ENCODE measurements at regions not wholly inside any gene's neighbourhood (a gene's known extent, or its start where the extent isn't known, plus 50 kb on each side); places are given as distances from the start of the nearest gene placed in this dataset.
"Not testable (repeated sequence)": the region's sequence is repeated elsewhere in the genome, so short reads cannot be mapped to it uniquely, and the experiment has no call there.

DNA sequence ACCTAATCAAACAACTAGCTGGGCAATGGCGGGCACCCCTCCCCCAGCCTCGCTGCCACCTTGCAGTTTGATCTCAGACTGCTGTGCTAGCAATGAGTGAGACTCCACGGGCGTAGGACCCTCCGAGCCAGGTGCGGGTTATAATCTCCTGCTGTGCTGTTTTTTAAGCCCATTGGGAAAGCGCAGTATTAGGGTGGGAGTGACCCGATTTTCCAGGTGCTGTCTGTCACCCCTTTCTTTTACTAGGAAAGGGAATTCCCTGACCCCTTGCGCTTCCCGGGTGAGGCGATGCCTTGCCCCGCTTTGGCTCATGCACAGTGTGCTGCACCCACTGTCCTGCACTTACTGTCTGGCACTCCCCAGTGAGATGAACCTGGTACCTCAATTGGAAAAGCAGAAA, 163.3 kb upstream of the GHR start:
- H3K27ac Mint-ChIP-seq, H3K9me3 Mint-ChIP-seq, H3K36me3 Mint-ChIP-seq, H3K4me1 Mint-ChIP-seq, H3K27me3 Mint-ChIP-seq, H3K4me3 Mint-ChIP-seq: not testable (repeated sequence)

DNA sequence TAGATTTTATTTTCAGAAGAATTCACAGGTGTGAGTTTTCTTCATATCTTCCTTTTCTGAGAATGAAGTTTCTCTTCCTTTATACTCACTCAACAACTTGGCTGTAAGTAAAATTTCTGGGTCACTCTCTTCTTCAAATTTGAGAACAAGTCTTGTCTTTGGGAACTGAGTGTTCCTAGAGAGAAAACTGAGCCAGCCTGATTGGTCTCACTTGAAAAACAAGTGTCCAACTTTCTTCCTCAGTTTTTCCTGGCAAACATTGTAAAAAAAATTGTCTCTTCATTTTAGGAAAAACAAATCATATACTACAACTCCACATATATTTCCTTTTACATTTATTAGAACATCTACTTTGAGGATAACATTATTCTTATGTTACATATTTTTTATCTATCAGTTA, 156.1 kb upstream of the GHR start:
- H3K9me3 Mint-ChIP-seq, result no peaks in the 10 kb centered on the region
- no peak overlapping the region for H3K27ac Mint-ChIP-seq
- H3K27me3 Mint-ChIP-seq, result peaks cover 2% of the 10 kb centered on the region
- H3K4me3 Mint-ChIP-seq, result no peak overlapping the region
- no peaks in the 10 kb centered on the region for H3K36me3 Mint-ChIP-seq
- no peaks in the 10 kb centered on the region for H3K4me1 Mint-ChIP-seq

DNA sequence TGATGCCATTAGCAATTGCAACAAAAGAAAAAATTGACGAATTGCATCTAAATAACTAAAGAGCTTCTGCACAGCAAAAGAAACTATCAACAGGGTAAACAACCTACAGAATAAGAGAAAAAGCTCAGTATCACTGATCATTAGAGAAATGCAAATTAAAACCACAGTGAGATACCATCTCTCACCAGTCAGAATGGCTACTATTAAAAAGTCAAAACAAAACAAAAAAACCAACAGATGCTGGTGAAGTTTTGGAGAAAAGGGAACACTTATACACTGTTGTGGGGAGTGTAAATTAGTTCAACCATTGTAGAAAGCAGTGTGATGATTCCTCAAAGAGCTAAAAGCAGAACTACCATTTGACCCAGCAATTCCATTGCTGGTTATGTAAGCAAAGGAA, 155.1 kb upstream of the GHR start:
- H3K4me3 Mint-ChIP-seq, H3K27me3 Mint-ChIP-seq, H3K4me1 Mint-ChIP-seq, H3K27ac Mint-ChIP-seq, H3K36me3 Mint-ChIP-seq, H3K9me3 Mint-ChIP-seq: not testable (repeated sequence)

DNA sequence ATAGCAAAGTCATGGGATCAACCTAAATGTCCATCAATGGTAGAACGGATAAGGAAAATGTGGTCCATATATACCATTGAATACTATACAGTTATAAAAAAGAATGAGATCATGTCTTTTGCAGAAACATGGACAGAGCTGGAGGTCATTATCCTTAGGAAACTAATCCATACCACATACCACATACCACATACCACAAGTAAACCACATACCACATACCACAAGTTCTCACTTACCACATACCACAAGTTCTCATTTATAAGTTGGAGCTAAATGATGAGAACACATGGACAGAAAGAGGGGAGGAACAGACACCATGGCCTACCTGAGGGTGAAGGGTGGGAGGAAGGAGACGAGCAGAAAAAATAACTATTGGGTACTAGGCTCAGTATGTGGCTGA, 154.6 kb upstream of the GHR start:
- no peaks in the 10 kb centered on the region for H3K4me1 Mint-ChIP-seq
- no peak overlapping the region for H3K4me3 Mint-ChIP-seq
- no peaks in the 10 kb centered on the region for H3K36me3 Mint-ChIP-seq
- H3K27me3 Mint-ChIP-seq, result peaks cover 2% of the 10 kb centered on the region
- no peaks in the 10 kb centered on the region for H3K9me3 Mint-ChIP-seq
- H3K27ac Mint-ChIP-seq, result no peak overlapping the region

DNA sequence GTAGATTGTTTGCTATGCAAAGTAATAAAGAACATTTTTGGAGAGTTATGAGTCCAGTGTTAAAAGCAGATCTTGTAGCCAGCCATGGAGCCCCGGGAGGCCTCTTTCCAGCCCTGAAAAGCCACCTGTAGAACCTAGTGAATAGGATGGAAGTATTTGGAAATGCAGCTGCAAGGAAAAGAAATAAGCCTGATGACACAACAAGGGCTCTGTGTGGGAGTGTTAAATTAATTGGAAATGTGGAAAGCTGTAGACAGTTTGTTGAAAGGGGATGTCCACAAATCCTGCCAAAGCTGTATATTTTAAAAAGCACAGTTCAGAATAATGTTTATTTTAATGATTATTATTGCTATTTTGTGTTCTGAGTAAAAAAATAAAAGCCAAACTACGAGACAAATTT, 152.5 kb upstream of the GHR start:
- no peaks in the 10 kb centered on the region for H3K4me1 Mint-ChIP-seq
- H3K9me3 Mint-ChIP-seq, result no peaks in the 10 kb centered on the region
- peaks cover 2% of the 10 kb centered on the region for H3K27me3 Mint-ChIP-seq
- no peak overlapping the region for H3K4me3 Mint-ChIP-seq
- no peak overlapping the region for H3K27ac Mint-ChIP-seq
- H3K36me3 Mint-ChIP-seq, result no peaks in the 10 kb centered on the region

DNA sequence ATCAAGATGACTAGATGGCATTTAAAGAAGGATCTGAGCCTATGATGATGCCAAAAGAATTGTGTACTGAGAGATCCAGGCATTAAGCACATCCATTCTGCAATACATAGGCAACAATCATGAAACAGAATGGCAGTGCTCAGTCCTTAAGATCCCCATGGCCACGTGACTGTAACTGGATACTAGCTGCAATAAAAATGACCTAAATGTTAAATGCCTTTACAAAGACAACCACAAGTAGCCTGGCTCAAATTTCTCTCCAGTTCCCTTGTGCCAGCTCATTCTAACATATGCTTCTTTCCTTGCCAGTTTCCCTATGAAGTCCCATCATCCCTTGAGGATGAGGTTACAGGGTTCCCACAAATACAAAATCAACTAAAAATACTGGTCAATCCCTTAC, 148.3 kb upstream of the GHR start:
- Mint-ChIP-seq H3K27ac (no peak overlapping the region), H3K4me3 (no peak overlapping the region), H3K36me3 (no peaks in the 10 kb centered on the region), H3K4me1 (no peaks in the 10 kb centered on the region), H3K9me3 (peaks cover 6% of the 10 kb centered on the region), H3K27me3 (peaks cover 2% of the 10 kb centered on the region)

DNA sequence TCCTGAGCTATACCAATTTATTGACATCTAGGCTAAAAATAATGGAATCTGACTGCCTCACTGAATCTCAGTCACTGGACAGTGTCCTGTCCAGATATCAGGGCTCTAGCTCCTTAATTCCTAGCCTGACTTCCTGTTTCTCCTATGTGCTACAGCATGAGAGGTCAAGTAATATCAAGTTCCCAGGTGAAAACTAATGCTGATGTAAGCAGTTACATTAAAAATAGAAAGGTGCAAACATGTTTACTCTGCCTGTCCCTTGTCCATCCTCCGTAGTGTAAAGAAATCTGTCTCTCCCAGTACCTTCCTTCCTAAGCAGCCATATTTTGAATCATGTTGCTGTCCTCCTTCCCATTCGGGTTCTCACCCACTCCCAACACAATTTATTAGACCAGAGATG, 145.9 kb upstream of the GHR start:
- peaks cover 2% of the 10 kb centered on the region for H3K27me3 Mint-ChIP-seq
- no peaks in the 10 kb centered on the region for H3K4me1 Mint-ChIP-seq
- no peak overlapping the region for H3K27ac Mint-ChIP-seq
- peaks cover 6% of the 10 kb centered on the region for H3K9me3 Mint-ChIP-seq
- H3K4me3 Mint-ChIP-seq, result no peak overlapping the region
- H3K36me3 Mint-ChIP-seq, result no peaks in the 10 kb centered on the region

DNA sequence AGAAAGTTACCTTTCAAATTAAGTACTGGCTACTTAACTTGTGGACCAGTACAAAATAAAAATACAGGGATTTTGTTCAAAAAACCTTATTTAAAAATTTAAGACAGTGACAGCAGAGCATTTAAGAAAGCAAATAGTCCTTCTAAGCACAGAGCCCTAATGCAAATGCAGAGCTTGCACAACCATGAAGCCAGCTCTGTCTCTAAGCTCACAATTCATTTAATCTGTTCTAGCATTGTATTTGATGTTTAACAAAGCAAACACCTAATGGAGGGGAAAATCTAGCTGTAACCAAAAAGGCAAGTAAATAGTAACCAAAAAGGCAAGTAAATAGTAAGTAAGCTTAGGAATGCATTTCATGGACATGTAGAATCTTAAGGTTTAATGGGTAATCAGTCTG, 138.7 kb upstream of the GHR start:
- Mint-ChIP-seq H3K9me3 (no peaks in the 10 kb centered on the region), H3K27me3 (peaks cover 2% of the 10 kb centered on the region), H3K4me3 (no peak overlapping the region), H3K27ac (no peak overlapping the region), H3K4me1 (no peaks in the 10 kb centered on the region), H3K36me3 (no peaks in the 10 kb centered on the region)

DNA sequence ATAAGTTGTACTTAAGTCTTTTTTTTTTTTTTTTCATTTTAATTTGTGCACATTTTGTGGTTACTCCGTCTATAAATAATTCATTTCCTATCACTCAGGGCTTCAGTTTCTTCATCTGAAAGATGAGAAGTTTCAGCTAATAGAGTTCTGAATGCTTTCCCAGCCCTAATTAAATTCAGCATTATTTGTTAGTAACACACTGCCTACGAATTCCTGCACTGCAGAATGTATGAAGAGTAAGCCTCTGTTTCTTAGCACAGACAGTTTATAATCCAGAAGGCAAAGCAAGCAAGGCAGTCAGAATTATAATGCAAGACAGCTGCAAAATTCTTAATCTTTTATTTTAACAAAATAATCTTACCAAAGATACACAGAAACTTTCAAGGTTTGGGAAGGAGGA, 138.0 kb upstream of the GHR start:
- Mint-ChIP-seq H3K27me3 (peaks cover 2% of the 10 kb centered on the region), H3K36me3 (no peaks in the 10 kb centered on the region), H3K4me1 (no peaks in the 10 kb centered on the region), H3K4me3 (no peak overlapping the region), H3K27ac (no peak overlapping the region), H3K9me3 (no peaks in the 10 kb centered on the region)

DNA sequence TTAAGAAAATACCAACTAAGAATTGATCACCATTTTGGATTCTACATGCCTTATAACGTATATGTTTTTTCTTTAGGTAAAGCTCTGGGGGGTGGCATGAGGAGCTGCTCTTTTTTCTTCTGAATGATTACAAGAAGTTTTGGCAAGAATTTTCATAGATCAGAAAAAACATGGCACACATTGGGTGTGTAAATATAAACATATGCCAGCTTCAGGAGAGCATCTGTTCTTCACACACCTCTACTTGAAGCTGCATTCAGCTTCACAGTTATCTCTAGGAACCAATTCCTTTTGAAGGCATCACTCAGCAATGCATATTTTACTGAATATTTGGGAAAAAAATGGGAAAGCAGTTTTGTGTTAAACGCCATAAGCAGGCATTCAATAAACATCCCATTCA, 122.7 kb upstream of the GHR start:
- Mint-ChIP-seq H3K36me3 (no peaks in the 10 kb centered on the region), H3K9me3 (no peaks in the 10 kb centered on the region)

DNA sequence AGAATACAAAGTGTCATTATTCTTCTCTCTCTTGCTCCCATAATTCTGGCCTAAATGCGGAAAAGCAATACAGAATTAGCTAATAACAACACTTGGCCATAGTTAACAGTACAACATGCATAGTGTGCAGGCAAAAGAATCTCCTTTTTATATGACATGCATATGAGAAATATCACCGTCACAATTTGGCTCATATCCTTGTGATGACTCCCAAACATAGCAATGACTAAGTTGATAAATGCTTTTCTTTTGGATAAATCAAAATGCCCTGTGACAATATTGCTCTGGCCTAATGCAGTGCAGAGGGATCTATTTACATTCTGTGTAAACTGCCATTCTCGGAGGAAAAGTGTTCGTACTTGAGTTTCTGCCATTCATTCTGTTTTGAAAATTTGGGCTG, 121.9 kb upstream of the GHR start:
- no peaks in the 10 kb centered on the region for H3K4me1 Mint-ChIP-seq
- no peaks in the 10 kb centered on the region for H3K27me3 Mint-ChIP-seq
- H3K36me3 Mint-ChIP-seq, result no peaks in the 10 kb centered on the region
- no peaks in the 10 kb centered on the region for H3K9me3 Mint-ChIP-seq
- H3K4me3 Mint-ChIP-seq, result no peak overlapping the region
- no peak overlapping the region for H3K27ac Mint-ChIP-seq

More for the DNA sequence above, 122.7 kb upstream of the GHR start:
- Mint-ChIP-seq H3K4me3 (no peak overlapping the region), H3K27ac (no peak overlapping the region), H3K4me1 (no peaks in the 10 kb centered on the region), H3K27me3 (no peaks in the 10 kb centered on the region)

DNA sequence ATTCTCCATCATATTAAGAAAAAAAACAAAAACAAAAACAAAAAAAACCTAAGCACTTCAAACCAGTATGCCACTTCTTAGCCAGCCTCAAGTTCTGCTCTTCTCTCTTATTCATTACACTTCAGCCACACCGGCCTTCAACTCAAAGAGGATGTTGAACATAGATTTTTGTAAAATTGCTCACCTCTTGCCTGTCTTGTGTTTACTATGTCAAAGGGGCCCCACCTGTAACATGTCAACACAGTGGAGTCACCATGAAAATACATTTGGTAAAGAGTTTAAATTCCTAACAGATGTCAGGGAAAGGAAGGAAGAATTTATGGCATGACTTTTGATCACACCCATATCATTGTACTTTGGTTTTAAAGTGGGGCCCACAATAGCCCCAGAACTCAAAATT, 121.1 kb upstream of the GHR start:
- Mint-ChIP-seq H3K36me3 (no peaks in the 10 kb centered on the region), H3K27me3 (no peaks in the 10 kb centered on the region), H3K4me3 (no peak overlapping the region), H3K27ac (no peak overlapping the region), H3K9me3 (no peaks in the 10 kb centered on the region), H3K4me1 (no peaks in the 10 kb centered on the region)

DNA sequence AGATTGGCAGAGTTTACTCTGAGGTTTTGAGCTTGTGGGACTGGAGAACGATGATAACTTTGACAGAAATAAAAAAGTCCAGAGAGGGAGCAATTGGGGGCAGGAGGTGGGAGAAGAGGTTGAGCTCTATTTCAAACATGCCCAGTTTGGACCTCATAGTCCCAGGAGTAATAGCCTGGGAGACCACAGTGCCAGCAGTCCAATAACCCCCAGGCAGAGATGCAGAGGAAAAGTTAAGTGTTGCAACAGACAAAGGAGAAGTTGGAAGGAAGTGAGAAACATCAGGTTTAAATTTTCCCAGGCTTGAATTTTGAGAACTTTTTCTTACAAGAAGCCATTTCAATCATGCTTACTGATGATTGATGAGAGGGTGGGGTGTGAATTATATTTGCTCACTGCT, 117.0 kb upstream of the GHR start:
- Mint-ChIP-seq H3K27me3 (no peaks in the 10 kb centered on the region), H3K27ac (no peak overlapping the region), H3K9me3 (no peaks in the 10 kb centered on the region), H3K4me1 (no peaks in the 10 kb centered on the region), H3K4me3 (no peak overlapping the region), H3K36me3 (no peaks in the 10 kb centered on the region)

DNA sequence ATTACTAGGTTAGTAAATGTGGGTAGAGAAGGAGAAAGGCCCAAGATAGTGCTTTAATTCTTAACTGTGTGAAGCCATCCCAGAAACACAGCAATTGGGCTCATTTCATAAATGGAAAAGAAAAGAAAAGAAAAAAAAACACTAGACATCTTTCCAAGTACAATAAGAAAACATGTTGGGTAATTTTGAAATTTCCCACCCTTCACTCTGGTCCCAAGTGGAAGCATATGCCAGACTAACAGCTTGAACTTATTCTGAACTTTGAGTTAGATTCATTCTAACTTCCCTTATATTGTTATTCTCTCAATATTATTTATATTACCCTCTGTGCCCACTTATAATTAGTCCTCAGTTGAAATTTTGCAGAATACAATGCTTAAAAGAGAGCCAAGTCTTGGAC, 113.4 kb upstream of the GHR start:
- no peaks in the 10 kb centered on the region for H3K9me3 Mint-ChIP-seq

DNA sequence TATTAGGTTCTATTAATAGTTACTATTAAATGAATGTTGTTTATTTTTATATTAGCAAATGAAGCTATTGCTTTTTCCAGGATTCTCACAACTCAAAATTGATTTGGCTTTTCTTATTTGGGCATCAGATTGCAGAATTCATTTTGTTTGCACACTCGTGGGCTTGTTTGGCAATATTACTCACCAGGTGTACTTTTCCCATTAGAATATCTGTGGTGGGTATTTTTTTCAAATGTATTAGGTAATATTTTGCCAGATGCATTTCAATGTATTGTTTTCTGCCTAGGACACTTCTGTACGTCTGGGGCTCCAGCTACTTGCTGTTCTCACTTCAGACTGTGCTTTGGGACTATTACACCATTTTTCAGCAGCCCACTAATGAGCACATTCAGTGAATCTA, 108.0 kb upstream of the GHR start:
- Mint-ChIP-seq H3K36me3 (peaks cover 3% of the 10 kb centered on the region), H3K27ac (no peak overlapping the region), H3K9me3 (peaks cover 20% of the 10 kb centered on the region), H3K27me3 (no peaks in the 10 kb centered on the region), H3K4me3 (no peak overlapping the region), H3K4me1 (no peaks in the 10 kb centered on the region)

More for the DNA sequence above, 113.4 kb upstream of the GHR start:
- Mint-ChIP-seq H3K4me3 (no peak overlapping the region), H3K27me3 (no peaks in the 10 kb centered on the region), H3K4me1 (no peaks in the 10 kb centered on the region), H3K27ac (no peak overlapping the region), H3K36me3 (no peaks in the 10 kb centered on the region)

DNA sequence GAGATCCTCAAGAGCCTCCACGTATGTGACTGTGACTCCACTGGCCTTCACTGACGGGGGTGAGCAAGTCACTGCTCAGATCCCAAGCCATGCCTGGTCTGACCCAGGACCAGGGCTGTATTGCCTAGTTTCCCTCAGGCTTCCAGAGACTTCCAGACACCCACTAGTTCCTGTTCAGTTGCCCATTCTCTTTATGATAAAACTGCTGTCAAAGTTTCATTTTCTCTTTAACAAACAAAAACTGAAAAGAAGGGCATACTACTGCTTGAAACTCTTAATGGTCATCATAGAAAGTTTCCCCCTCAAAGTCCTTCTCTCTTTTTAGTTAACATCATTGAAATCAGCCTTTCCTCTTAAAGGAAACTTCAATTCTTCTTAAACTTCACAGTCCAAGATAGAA, 105.7 kb upstream of the GHR start:
- peaks cover 1% of the 10 kb centered on the region for H3K27me3 Mint-ChIP-seq
- no peak overlapping the region for H3K4me3 Mint-ChIP-seq
- H3K36me3 Mint-ChIP-seq, result peaks cover 3% of the 10 kb centered on the region
- peaks cover 20% of the 10 kb centered on the region for H3K9me3 Mint-ChIP-seq
- no peak overlapping the region for H3K27ac Mint-ChIP-seq
- H3K4me1 Mint-ChIP-seq, result no peaks in the 10 kb centered on the region

DNA sequence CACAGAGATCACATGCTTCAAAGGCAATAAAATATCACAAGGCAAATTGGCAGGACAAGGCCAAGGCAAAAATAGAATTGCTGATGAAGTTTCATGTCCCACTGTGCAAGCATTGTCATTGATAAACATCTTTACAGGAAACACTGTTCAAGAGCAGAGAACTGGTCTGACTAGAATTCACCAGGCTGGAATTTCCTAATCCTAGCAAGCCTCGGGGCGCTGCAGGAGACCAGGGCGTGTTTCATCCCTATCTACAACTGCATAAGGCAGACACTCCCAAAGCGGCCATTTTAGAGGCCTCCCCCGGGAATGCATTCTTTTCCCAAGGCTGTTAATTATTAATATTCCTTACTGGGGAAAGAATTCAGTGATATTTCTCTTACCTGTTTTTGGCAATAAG, 103.7 kb upstream of the GHR start:
- not testable (repeated sequence) for H3K36me3 Mint-ChIP-seq, H3K27me3 Mint-ChIP-seq, H3K4me3 Mint-ChIP-seq, H3K4me1 Mint-ChIP-seq, H3K27ac Mint-ChIP-seq
- H3K9me3 Mint-ChIP-seq, result peaks cover 20% of the 10 kb centered on the region

DNA sequence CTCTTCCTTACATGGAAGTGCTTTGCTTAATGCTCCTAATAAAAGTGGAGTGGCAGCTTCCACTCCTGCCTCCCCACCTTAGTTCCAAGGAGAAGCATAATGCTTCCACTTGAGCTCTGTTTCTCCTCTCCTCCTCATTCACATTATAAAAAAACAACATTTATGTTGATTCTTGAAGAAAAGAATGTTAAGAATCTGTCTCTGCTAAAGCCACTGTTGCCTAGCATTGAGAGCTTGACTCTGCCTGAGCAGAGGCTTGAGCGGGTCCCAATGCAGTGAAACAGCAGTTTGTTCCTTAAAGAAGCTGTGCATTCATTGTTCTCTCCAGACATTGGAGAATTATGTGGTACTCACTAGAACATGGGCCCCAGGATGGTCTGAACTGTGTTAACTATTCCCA, 101.5 kb upstream of the GHR start:
- Mint-ChIP-seq H3K27me3 (peaks cover 1% of the 10 kb centered on the region), H3K9me3 (peaks cover 20% of the 10 kb centered on the region), H3K27ac (no peak overlapping the region), H3K4me3 (no peak overlapping the region), H3K36me3 (peaks cover 3% of the 10 kb centered on the region), H3K4me1 (no peaks in the 10 kb centered on the region)

All from activated naive CD4-positive, alpha-beta T cell treated with anti-CD3 and anti-CD28 coated beads, Interleukin-2, amount 50 U/mL, for 24 hours (primary cell).